ENCODE measurements at regions not wholly inside any gene's neighbourhood (a gene's known extent, or its start where the extent isn't known, plus 50 kb on each side); places are given as distances from the start of the nearest gene placed in this dataset.

DNA sequence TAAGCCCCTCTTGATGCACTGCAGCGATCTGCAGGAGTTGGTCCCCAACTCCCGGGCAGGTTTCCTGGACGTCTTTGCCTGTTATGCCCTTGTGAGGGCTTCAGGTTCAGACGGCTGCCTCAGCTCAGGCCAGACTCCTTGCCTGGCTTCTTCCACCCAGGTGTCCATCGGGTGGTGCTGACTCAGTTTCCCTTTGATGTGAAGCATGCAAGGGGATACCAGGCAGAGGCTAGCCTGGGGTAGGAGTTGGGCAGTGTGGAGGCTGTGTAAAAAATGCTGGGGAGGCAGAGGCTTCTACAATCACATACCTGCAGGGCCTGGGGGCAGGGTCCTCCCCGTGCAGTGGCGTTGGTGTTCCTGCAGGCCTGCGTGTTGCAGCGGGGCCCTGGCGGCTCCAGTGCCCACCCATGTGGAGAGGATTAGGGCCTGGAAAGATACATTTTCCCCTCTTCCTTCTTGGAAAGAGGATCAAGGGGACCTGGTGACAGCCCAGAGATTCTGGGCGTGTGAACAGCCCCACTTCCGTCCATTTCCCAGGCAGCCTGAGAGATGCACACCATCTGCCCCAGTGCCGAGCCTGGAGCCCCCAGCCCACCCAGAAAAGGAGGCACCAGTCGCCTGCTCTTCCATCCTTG lies 338.3 kb downstream of the DYSF start:
- DNase-seq (ENCODE audit: low read depth) = no peak

DNA sequence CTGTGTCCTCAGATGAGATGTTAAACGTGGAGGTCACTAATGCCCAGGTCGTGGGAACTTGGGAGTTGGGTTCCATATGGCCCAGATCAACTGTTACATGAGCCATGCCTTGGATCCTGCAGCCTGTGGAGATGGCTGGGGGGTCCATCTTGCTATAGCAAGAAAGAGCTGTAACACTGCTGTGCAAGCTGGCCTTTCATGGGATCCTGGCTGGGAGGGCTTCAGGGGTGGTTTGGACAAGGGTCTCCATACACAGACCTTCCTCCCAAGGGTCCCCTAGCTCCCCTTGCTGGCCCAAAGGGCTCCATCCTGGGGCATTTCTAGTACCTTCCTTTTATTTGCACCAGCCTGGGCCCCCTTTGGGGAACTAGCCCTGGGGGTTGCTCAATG lies 337.7 kb downstream of the DYSF start:
- DNase-seq (ENCODE audit: low read depth) = no peak

DNA sequence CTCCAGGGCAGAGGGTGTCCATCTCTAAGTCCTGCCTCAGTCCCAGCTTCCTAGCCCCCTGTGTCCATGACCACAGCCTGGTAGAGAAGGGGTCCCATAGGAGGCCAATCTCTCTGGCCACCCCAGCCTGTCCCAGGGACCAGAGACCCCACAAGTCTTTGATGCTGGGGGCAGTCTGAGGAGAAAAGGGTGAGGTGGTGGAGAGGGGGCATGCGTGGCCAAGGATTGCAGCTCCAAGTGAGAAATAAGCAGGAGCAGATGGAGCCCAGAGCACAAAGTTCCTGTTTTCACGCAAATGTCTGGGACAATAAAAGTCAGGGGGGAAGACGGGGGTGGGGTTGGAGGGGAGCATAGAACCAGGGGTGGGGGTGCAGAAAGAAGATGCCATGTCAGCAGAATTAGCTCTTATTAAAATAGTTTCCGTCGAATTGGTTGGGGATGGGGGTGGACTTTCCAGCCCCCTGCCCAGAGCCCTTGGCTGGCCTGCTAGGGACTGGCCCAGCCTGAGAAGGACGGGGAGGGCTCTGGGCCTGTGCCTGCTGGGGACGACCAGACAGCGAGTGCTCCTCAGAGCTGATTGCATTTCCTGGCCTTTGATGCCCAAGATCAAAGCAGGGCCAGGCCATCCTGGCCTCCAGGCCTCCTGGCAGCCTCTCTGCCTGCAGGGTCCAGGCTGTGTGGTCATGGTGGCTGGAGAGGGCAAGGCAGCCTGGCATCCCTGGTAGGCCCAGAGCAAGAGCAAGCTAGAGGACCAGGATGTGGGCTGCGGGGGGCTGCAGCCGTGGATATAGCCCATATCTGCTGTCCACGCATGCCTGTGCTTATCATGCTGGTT lies 337.1 kb downstream of the DYSF start:
- DNase-seq (ENCODE audit: low read depth) = no peak

DNA sequence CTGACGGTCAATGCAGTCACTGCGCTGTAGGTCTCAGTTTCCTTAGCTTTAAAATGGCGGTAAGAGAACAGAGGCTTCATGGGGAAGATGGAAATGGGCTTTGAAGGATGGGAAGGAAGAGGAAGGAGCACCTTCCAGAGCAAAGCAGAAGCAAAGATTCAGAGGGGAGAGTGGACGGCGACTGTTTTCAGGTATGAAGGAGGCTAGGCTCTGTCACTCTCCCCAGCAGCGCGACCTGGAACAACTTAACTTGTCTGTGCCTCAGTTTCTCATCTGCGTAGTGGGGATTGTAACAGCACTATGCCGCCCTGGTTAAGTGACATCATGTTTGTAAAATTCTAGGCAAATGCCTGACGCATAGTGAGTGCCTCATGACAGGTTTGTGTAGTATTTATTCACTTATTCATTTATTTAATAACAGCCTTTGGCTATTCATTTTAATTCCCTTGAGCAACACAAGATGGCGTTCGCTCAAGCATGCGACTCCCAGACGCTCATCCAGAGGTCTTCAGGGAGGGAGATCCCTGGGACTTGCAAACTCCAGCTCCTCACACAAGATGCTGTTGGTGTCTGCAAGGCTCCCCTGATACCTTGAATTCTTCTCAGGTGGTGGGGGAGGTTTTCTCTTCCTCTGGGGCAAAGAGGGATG lies 336.3 kb downstream of the DYSF start:
- DNase-seq (ENCODE audit: low read depth) = no peak

DNA sequence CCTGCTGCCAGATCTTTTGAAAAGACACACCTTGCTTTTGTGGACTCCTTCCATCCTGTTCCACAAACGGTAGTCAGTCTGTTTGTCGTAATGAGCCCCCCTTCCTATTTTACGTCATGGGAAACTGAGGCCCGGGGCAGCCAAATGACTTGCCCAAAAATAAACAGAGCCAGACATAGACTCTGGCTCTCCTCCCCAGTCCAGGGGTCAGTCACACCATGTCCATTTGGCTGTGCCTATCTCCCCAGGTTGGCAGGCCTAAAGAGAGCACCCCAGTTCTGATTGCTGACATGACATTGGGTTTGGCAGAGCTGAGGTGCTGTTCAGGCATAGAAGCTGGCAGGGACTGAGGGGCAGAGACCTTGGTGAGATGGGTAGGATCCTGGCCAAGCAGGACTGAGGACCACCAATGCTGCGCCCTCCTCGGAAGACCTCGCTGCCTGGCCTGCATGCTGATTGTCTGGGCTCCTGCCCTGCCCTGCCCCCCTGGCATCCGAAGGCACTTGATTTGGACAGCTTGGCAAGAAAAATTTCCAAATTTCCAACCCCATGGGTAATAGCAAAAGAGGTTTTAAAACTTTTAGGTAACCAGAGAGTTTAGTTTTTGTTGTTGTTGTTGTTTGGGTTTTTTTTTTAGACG lies 335.4 kb downstream of the DYSF start:
- DNase-seq (ENCODE audit: low read depth) = no peak

DNA sequence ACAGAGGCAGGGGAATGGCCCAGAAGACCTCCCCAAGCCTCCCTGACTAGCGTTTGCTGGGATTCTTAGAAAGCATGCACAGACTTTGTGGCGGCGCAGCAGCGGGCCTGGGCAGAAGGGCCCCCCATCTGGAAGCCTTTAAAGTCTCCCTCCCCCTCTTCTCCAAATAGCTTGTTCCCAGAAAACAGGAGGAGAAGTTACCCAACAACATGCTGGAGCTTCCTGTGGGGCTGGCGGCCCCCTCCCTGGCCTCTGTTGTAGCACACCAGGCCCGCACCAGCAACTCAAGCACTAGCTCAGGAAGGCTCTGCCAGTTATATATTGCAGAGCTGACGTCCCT lies 334.8 kb downstream of the DYSF start:
- DNase-seq (ENCODE audit: low read depth) = no peak

DNA sequence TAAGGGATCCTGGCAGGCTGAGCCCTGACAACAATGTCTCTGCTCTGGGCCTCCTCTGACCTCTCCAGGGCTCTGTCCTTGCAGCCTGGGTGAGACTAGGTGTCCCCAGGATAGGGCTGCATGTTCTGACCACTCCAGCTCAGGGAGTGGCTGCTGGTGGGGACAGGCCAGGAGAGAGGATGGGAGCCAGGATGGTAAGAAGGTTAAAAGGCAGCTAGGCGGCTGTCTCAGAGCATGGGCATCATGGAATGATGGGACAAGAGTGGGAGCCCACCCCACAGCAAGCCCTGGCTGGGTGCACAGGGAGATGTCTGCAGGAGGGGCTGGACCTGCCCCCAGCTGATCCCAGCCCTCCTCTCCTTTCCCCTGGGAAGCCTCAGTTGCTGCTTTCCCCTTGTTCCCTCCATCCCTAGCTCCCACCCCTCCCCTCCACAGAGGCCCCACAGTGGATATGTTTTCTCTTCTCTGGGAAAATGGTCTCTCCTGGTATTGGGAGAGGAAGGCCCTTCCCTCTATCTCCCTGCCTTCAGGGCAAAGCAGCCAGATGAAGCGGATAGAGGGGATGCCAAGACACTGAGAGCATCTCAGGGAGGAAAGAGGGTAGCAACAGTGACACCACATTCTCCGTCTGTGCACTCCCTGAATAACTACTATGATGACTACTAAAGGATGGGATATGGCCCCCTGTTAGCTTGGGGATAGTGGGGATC lies 334.3 kb downstream of the DYSF start:
- DNase-seq (ENCODE audit: low read depth) = no peak

DNA sequence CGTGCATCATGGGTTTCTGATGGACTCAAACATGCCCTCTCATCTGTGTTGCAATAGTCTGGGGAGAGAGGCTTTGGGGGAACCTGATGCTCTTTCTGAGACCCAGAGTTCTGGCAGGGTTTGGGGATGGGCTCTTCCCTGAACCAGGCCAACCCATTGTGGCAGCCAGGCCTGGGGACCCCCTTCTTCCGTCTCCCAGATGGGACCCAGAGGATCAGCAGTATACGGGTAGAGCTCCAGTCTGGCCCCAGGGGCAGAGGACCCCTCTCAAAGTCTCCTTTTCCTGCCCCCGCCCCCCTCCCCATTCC lies 333.7 kb downstream of the DYSF start:
- DNase-seq (ENCODE audit: low read depth) = no peak

DNA sequence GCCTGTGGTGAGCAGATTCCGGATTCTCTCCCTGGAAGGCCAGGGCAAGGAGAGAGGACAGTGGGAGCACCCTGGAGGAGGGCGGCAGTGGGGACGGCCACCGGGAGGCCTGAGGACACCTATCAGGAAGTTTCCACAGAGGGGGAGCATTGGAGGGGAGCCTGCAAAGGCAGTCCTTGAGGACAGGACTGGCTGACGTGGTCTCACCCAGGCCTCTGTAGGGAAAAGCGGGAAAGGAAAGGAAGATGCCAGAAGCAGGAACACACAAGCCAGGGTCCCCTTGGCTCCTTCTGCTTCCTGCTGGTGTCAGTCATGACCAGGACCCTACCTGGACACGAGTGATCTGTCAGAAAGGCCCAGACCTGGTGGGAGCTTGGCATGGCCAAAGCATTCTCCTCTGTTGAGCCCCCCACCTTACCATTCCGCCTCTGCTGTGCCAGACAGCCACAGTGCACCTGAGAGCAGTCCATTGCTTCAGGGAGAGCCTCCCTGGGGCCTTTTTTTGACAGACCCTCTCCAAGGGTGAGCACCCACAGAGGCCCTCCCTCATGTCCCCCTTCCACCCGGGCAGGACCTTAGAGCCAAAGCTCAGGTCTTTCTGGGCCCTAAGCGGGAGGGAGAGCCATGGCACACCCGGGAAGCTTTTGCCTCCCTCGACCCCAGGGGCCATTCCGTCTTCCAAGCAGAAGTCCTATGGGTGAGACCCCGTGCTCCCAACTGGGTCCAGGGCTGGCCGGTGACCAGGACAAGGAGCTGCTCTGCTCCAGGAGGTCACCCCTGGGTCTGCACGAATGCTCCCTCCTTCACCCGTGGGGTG lies 333.1 kb downstream of the DYSF start:
- no peak for DNase-seq (ENCODE audit: low read depth)

DNA sequence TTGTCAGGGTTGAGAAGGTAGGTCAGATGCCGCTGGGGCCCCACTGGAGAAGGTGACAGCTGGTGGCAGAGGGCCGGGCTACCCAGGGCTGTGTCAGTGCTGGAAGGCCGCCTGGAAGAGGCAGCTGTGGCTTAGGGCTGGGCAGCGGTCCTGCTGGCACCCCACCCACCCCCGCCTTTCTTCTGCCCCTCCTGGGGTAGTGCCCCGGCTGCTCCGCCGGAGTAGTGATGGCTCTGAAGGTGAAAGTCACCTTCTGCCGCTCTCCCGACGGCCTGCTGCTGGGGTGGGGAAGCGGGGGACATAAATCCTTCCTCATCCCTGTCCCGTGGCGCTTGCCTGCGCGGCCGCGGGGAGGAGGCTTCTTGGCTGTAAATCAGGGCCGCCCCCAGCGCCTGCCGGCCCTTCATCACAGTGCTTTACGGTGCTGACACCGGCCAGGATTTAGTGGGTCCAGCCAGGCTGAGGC lies 332.2 kb downstream of the DYSF start:
- DNase-seq (ENCODE audit: low read depth) = no peak

DNA sequence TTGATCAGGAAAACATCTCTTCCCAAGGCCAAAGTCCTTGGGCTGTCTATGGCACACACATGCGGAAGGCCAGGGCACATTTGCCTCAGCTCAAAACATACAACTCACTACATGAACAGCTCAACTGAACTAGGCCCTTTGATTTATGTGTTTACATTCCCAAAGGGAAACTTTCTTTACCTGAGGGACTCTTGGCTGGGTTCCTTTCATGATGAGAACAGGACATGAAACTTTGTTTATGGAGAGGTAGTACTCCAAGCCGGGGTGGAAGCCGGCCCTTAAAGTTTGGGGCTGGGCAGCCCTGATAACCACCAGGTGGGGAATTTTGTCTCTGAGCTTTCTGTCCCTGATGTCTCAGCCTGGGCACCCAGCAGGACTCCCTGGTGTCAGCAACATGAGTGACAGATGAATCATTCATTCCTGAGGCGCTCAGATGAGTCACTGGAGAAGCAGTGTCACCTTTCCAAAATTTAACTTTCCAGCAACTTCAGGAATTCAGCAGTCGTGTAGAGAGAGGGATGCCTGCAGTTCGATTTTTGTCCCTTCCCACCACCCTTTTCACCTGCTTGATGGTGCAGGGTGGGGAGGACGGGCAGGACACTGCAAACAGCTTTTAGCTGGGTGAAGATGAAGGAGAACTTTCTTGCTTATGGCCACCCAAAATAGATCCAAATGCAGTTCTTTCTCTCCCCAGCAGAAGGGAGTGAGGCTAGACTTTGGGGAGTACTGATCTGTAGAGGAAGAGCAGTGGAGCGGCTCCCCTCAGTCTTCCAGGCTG lies 331.6 kb downstream of the DYSF start:
- peak; percentile 39 for DNase-seq (ENCODE audit: low read depth)

DNA sequence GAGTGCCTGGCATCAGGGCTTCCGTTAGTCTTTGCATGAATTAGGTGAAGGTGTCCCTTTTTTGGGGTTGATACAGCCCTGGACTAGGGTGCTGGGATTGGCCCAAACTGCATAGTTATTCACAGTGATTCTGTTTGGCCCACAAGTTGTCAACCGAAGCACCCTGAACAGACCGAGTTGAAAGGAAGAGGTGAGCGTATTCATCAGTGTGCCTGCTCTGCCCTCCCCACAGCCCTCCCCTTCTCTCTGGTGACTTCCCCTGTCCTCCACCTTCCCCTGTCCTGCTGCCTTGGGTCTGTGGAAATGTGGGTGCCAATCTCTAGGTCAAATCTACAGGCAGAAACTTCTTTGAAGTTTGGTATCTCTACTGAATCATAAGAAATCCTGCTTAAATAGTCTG lies 330.5 kb downstream of the DYSF start:
- DNase-seq (ENCODE audit: low read depth) = no peak

DNA sequence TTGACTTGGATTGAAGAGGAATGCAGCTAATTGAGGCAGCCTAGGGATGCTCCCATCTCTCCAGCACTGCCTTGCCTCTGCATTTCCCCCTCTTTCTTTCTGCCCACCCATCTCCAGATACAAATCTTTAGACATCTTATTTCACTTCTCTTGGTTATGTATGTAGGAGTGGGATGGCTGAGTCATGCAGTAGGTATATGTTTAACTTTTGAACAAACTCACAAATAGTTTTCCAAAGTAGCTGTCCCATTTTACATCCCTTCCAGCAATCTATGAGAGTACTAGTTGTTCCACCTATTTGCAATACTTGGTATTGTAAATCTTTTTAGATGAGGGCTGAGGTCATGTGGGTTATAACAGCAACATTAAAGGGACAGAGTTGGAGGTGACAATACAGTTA lies 329.9 kb downstream of the DYSF start:
- no peak for DNase-seq (ENCODE audit: low read depth)

DNA sequence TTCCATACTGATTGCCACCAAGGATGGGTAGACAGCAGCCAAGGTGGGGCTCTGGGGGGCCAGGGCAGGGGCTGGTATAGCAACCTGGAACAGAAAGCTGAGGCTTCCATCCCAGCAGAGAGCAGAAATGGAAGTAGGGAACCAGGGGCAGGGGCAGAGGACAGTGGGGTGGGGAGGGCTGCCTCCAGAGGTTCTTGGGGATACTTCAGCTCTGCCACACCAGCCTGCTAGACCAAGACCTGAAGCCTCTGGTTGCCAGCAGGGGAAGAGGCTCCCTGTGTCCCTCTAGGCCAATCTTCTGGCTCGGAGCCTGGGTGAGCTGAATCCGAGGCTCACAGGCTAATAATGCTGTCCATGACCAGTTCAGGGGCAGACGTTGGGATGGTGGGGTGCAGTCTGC lies 329.0 kb downstream of the DYSF start:
- DNase-seq (ENCODE audit: low read depth) = no peak

DNA sequence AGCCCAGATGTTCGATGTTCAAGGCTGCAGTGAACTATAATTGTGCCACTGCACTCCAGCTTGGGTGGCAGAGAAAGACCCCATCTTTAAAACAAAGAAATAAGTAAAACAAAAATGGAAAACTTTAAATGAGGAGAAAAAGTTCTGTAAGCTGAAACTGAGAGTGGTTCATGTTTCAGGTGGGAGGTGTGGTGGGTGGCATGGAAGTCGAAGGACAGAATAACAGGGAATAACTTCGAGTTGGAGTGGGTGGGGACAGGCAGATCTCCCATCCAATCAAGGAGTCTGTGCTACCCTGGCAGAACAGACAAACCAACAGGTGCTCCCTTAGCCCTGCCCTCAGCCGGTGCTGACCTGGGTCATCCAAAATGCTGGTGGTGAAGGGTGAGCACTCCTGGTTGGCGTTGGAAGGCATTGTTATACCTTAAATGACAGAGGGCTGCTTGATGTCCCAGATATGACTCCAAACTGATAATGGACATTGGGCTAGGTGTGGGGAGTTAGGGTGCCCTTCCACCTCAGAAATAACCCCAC lies 328.4 kb downstream of the DYSF start:
- DNase-seq (ENCODE audit: low read depth) = no peak

DNA sequence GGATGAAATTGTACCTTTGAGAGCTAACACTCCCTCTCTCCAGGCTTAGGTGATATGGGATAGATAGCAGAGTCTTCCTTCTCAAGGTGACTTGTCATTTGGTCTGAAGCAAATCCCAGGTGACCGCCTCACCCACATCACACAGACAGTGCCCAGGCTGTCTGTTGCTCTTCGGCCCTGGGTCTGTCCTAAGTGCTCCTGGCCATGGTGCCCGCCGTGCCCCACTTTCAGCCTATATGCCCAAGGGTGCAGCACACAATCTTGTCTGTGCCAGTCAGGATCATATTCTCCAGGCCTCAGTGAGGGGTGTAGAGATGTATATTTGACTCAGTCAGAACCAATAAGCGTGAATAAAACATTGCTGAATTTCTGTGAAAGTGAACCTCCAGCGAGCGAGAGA lies 326.8 kb downstream of the DYSF start:
- DNase-seq (ENCODE audit: low read depth) = no peak

DNA sequence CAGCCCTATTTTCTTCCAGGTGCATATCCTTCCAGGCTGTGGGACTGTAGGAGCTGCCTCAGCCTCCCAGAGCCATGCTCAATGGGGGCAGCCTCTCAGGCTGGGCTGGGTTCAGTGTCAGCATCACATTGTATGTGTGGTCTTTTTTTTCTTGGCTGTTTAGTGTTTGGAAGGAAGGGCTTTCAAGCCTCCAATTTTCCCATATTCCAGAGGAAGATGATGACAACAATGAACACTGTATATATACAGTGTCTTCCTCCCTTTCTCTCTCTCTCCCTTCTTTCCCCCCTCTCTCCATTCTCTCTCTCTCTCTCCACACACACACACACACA lies 326.4 kb downstream of the DYSF start:
- no peak for DNase-seq (ENCODE audit: low read depth)

DNA sequence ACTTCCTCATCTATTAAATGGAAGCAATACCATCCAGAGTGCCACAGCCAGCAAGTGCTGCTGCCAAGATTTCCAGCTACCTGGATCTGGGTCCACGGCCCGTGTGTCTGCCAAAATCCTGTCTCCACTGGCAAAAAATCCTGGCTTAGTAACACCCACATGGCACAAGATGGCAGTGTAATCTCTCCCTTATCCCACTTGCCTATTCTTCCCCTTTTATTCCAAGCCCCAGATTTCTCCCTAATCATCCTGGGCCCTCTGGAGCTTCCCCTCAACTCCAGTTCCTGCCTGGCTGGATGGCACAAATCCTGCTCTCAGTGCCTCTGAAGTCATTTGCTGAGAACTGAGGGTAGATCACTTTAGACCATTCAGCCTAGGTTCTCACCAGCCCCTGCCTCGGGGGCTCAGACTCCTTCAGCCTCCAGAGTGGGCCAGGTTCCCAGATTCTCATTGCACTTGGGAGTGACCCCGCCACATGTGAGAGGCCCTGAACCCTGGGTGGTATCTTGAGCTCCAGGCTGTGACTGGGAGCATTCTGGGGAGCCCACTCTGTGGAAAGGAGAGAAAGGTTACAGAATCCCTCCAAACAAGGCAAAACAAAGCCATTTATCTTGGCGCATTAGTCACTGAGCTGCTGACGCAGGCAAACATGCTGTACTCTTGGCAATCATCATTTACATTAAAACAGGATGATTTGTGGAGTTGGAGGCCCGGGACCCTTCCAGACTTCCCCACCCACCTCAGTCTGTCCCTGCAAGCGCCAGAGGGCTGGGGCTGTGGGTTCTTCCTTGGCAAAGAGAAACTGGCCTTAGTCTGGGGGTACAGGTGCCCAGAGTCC lies 325.8 kb downstream of the DYSF start:
- no peak for DNase-seq (ENCODE audit: low read depth)

DNA sequence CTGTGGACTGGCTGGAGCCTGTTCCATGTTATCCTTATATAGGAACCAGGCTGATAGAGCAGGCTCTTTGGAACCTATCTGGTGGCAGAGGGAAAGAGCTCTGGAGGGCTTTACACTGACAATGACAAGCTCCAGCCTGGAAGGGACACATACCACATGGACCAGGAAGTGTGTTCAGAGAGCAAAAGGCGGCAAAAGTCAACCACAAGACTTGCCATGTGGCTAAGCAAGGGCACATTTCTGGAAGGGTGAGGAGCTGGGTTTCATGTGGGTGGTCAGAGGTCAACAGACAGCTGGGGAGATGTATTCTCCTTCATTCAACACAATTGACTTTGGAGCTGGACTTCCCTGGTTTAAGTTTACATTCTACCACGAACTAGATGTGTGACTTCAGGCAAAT lies 325.2 kb downstream of the DYSF start:
- DNase-seq (ENCODE audit: low read depth) = no peak

DNA sequence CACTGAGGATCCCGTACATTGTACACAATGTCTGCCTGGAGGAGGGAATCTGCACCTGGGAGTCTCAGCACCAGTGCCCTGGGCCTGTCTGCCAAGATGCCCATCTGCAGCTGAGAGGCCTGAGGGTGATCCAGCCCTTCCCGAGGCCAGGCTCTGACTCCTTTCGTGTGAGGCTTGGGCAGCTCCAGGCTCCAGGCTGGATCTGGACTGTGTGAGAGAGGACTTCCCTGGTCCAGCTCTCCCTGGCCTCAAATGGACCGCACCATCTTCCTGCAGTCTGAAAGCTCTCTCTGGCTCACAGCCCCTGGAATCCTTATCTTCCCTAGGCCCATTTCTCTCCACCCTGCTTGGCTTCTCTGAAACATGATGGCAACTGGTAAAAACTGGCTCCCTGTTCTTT lies 324.6 kb downstream of the DYSF start:
- no peak for DNase-seq (ENCODE audit: low read depth)
